Adrenal gland (tissue), 9 donors: ENCODE measurements at regions not wholly inside any gene's neighbourhood (a gene's known extent, or its start where the extent isn't known, plus 50 kb on each side); places are given as distances from the start of the nearest gene placed in this dataset.

Source experiments
- DNase-seq, 7 donors: peaks; one replicate each; pipeline ENCODE4 v3.0.0-alpha.2; 2019 to 2020
- H3K27ac ChIP-seq, 5 donors: fragments of 200-600 bp; sonication (generic) in 4 of 5; 1 replicate in 3 of 5; 2 replicates in 2 of 5; pipeline versions ENCODE4 v1.5.1 to v1.8.0; 2016 to 2020; ENCODE audit warnings: mild to moderate bottlenecking in 1 of 5
- H3K27me3 ChIP-seq: fragments of 200-600 bp; 2 replicates; pipeline ENCODE4 v1.8.0; 2021
- H3K36me3 ChIP-seq, 2 donors: fragments of 200-600 bp; replicated peaks in 1 of 2; 1 replicate in 1 of 2; 2 replicates in 1 of 2; pipeline versions ENCODE4 v1.5.1 to v1.8.0; 2018 to 2022
- H3K4me1 ChIP-seq, 2 donors: fragments of 200-600 bp; replicated peaks in 1 of 2; 1 replicate in 1 of 2; 2 replicates in 1 of 2; pipeline versions ENCODE4 v1.5.1 to v1.8.0; 2018 to 2021
- H3K4me3 ChIP-seq, 4 donors: fragments of 200-600 bp; sonication (generic) in 3 of 4; one replicate each; pipeline ENCODE4 v1.5.1; 2016 to 2018
- H3K9me3 ChIP-seq, 3 donors: fragments of 200-600 bp; sonication (generic) in 1 of 3; replicated peaks in 1 of 3; 1 replicate in 2 of 3; 2 replicates in 1 of 3; pipeline versions ENCODE4 v1.5.1 to v1.8.0; 2016 to 2021
- POLR2A ChIP-seq, 2 donors: fragments of 450-650 bp; IDR thresholded peaks; one replicate each; pipeline ENCODE4 v1.6.1; 2017; ENCODE audit warnings: antibody characterized with exemption in 2 of 2, mild to moderate bottlenecking in 2 of 2, moderate library complexity in 1 of 2
- WGBS, 4 donors: extraction: QIAGEN DNeasy Blood & Tissue Kit in 2 of 4; methylation state at CpG; one replicate each; pipeline versions ENCODE4 v1.1.5 to v1.1.7; 2013 to 2017; 5-methylcytosine and 5-hydroxymethylcytosine counted together
- intact Hi-C, 2 donors: fragments of 100-400 bp; cut with DNase I; formaldehyde crosslinking; loops; one replicate each; pipeline versions ENCODE4 v1.14.1 to v1.15.0; 2022 to 2023
- TF ChIP-seq, protein P1 (sequence below), 6 experiments: fragments of 450-650 bp in 4 of 6; fragments of 200-600 bp in 2 of 6; sonication (generic) in 1 of 6; IDR thresholded peaks; 1 replicate in 5 of 6; 2 replicates in 1 of 6; pipeline versions ENCODE4 v1.5.1 to v1.8.0; 2016 to 2021; ENCODE audit warnings: antibody characterized with exemption in 6 of 6, mild to moderate bottlenecking in 2 of 6, moderate library complexity in 1 of 6
- donor health status: healthy with polysubstance abuse.
- donor health status: Bipolar disorder and iron deficiency.
- donor health status: DM: yes; HTN: yes; CAD: no.
- donor health status: DM: no; HTN: no; CAD: no.
- donor health status: DM: no; HTN: no; CAD: no.

DNA sequence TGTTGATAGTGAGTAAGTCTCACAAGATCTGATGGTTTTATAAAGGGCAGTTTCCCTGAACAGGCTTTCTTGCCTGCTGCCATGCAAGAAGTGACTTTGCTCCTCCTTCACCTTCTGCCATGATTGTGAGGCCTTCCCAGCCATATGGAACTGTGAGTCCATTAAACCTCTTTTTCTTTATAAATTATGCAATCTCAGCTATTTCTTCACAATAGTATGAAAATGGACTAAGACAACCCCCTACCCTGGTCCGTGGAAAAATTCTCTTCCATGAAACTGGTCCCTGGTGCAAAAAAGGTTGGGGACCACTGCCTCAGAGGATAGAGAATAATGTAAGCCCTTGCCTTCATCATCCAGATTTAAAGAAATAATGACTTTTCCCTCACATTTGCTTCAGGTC lies 861.3 kb downstream of the QKI start:
- H3K36me3 ChIP-seq, result no peaks in the 10 kb centered on the region
- intact Hi-C loops, result no loop called here
- no peak overlapping the region for H3K4me3 ChIP-seq
- H3K9me3 ChIP-seq, result no peaks in the 10 kb centered on the region
- no peaks in the 10 kb centered on the region for H3K4me1 ChIP-seq
- WGBS, 4 donors, result 52 to 84% (median 69%) methylated on average over 1 of the region's 1 CpG
- no peak for DNase-seq
- H3K27me3 ChIP-seq, result no peaks in the 10 kb centered on the region
- TF ChIP-seq, protein P1, sequence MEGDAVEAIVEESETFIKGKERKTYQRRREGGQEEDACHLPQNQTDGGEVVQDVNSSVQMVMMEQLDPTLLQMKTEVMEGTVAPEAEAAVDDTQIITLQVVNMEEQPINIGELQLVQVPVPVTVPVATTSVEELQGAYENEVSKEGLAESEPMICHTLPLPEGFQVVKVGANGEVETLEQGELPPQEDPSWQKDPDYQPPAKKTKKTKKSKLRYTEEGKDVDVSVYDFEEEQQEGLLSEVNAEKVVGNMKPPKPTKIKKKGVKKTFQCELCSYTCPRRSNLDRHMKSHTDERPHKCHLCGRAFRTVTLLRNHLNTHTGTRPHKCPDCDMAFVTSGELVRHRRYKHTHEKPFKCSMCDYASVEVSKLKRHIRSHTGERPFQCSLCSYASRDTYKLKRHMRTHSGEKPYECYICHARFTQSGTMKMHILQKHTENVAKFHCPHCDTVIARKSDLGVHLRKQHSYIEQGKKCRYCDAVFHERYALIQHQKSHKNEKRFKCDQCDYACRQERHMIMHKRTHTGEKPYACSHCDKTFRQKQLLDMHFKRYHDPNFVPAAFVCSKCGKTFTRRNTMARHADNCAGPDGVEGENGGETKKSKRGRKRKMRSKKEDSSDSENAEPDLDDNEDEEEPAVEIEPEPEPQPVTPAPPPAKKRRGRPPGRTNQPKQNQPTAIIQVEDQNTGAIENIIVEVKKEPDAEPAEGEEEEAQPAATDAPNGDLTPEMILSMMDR (IDR thresholded peaks at IDR 0.05), result no peak
- TF ChIP-seq POLR2A (IDR thresholded peaks at IDR 0.05), result no peak
- H3K27ac ChIP-seq, result no peak overlapping the region

DNA sequence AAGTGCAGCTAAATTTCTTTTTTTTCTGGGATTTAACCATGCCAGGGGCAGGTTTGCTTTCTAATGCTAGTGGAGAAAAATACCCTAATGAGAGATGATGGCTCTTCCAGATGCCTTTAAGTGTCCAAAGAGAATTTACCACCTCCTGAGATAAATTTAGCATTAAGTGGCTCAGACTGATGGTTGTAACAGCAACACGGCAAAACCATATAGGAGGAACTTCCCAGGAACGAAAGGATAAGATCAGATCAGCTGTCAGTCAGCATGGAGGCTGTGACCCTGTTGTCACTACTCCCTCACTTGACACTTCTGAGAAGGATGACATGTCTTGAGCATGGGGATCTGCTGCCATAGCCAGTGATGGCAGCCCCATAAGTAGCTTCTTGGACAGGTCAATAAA lies 860.0 kb downstream of the QKI start:
- H3K27me3 ChIP-seq, result no peaks in the 10 kb centered on the region
- no peak overlapping the region for H3K4me3 ChIP-seq
- intact Hi-C loops, result no loop called here
- H3K27ac ChIP-seq, result no peak overlapping the region
- H3K9me3 ChIP-seq, result no peaks in the 10 kb centered on the region
- H3K4me1 ChIP-seq, result no peaks in the 10 kb centered on the region
- no peaks in the 10 kb centered on the region for H3K36me3 ChIP-seq
- no peak for TF ChIP-seq POLR2A (IDR thresholded peaks at IDR 0.05)
- TF ChIP-seq, protein P1 (IDR thresholded peaks at IDR 0.05), result no peak
- WGBS, 4 donors, result 48 to 62% (median 58%) methylated on average over 2 of the region's 2 CpGs
- DNase-seq, result no peak

DNA sequence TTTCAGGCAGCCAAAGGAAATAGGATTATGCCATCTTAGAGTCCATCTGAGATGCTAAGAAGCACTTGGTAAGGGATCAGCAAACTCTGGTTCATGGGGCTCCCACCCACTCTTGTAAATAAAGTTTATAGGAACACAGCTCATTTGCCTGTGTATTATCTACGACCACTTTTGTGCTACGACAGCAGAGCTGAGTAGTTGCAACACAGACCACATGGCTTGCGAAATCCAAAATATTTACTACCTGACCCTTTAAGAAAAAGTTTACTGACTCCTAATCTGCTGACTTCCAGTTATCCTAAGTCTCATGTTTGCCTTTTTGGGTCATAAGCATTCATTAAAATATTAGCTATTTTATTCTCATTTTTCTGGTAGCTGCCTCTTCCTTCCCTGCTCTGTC lies 859.0 kb downstream of the QKI start:
- no peak for DNase-seq
- intact Hi-C loops, result no loop called here
- no peak overlapping the region for H3K27ac ChIP-seq
- TF ChIP-seq, protein P1 (IDR thresholded peaks at IDR 0.05), result no peak
- TF ChIP-seq POLR2A (IDR thresholded peaks at IDR 0.05), result no peak
- no peak overlapping the region for H3K4me3 ChIP-seq
- no peaks in the 10 kb centered on the region for H3K36me3 ChIP-seq
- no peaks in the 10 kb centered on the region for H3K9me3 ChIP-seq
- WGBS, 4 donors, result 68 to 82% (median 79%) methylated on average over 3 of the region's 3 CpGs
- H3K27me3 ChIP-seq, result no peaks in the 10 kb centered on the region
- no peaks in the 10 kb centered on the region for H3K4me1 ChIP-seq

DNA sequence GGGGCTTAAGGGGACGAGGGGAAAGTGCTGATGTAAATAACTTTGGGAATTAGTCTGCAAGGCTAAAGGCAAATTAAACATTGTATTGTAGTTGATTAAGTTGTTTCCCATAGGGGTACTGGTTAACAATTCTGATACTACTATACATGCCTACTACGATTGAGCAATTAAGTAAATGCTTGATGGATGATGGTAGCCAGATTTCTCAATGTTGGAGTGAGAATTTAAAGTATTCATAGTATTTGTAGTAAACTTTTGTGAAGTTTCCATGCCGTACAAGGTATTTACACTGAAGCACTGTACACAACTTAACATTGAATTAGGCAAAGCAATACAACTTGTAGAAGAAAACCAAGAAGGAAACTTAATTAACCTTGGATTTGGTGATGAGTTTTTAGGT lies 852.3 kb downstream of the QKI start:
- WGBS, 4 donors, result 44 to 77% (median 69%) methylated on average over 3 of the region's 3 CpGs
- intact Hi-C loops, result loop anchor here in 1 of 2 donors (10.0 kb wide), 1 partner anchor 1382 kb away; no protein-coding TSS in a partner anchor
- no peak for DNase-seq
- Histone ChIP-seq H3K27me3 (no peaks in the 10 kb centered on the region), H3K4me3 (no peak overlapping the region), H3K27ac (no peak overlapping the region), H3K36me3 (no peaks in the 10 kb centered on the region), H3K4me1 (no peaks in the 10 kb centered on the region), H3K9me3 (no peaks in the 10 kb centered on the region)
- TF ChIP-seq POLR2A (IDR thresholded peaks at IDR 0.05), result no peak

DNA sequence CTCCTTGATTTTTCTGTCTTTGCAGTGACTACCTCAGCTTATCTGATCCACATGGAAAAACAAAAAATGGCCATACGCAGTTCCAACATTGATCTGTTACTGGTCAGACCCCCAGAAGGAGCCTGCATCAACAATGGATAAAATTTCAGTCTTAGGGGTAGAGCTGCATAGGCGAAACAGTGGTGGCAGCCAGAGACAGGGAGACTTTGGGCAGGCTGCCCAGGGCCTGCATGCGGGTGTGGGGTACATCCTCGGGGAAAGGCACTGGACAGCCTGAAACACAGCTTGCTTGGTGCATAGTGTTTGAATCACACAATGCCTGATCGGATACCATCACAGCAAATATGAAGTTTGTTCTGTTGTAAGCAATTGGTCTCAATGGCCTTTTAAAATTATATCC lies 847.8 kb downstream of the QKI start:
- H3K4me3 ChIP-seq, result no peak overlapping the region
- H3K36me3 ChIP-seq, result no peaks in the 10 kb centered on the region
- no peaks in the 10 kb centered on the region for H3K9me3 ChIP-seq
- no peaks in the 10 kb centered on the region for H3K27me3 ChIP-seq
- intact Hi-C loops, result loop anchor here in 1 of 2 donors (10.0 kb wide), 1 partner anchor 1378 kb away; no protein-coding TSS in a partner anchor
- 79 to 90% (median 82%) methylated on average over 5 of the region's 5 CpGs for WGBS, 4 donors
- no peak for TF ChIP-seq POLR2A (IDR thresholded peaks at IDR 0.05)
- no peaks in the 10 kb centered on the region for H3K4me1 ChIP-seq
- no peak for DNase-seq
- H3K27ac ChIP-seq, result no peak overlapping the region
